ENCODE measurements at regions not wholly inside any gene's neighbourhood (a gene's known extent, or its start where the extent isn't known, plus 50 kb on each side); places are given as distances from the start of the nearest gene placed in this dataset.
A peak's percentile ranks its signal among the peaks of the same experiment; 100 is the strongest.

DNA sequence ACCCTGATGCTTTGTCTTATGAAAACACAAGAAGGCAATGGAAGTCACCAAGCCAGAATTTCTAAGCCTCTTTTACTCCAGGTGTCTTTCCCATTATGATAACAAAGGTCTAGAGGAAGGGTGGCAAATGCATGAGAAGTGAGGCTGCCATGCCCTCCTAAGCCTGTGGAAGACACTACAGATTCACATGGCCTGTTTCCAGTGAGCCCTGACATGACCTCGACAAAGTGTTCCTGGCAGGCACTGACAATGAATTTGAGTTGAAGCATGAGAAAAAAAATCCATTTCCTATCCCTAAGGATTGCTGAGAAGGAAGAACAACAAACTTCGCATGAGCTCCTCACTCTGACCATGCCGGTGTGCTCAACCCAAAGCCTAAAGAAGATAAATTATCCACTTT lies 268.0 kb downstream of the HTR7 start:
- Histone ChIP-seq H3K4ac (ENCODE audit: low read length) (no peak overlapping the region), H3K9me3 (replicated peaks in 1 of 2; ENCODE audit: control insufficient read depth in 2 of 2, insufficient read depth in 1 of 2, low read depth in 1 of 2, low read length in 2 of 2) (no peaks in the 10 kb centered on the region), H2AFZ (ENCODE audit: low read length) (no peak overlapping the region), H3K4me1 (ENCODE audit: control insufficient read depth in 2 of 2, insufficient read depth in 1 of 2, low read depth in 1 of 2, low read length in 2 of 2) (peaks cover 0 to 1% of the 10 kb centered on the region in 2 donors), H4K91ac (ENCODE audit: low read depth, low read length, poor library complexity) (no peak overlapping the region), H2BK5ac (ENCODE audit: low read length) (no peak overlapping the region), H3K36me3 (replicated peaks in 1 of 2; ENCODE audit: control insufficient read depth in 2 of 2, insufficient read depth in 2 of 2, low read length in 2 of 2) (no peaks in the 10 kb centered on the region), H3K23ac (ENCODE audit: low read depth, low read length, poor library complexity) (no peak overlapping the region), H3K27me3 (ENCODE audit: control insufficient read depth in 3 of 3, insufficient read depth in 3 of 3, low read depth in 1 of 3, low read length in 3 of 3) (no peaks in the 10 kb centered on the region), H2BK12ac (ENCODE audit: low read length) (no peak overlapping the region), H4K8ac (ENCODE audit: low read depth, low read length) (no peak overlapping the region), H3K4me2 (ENCODE audit: insufficient read depth, low read length, poor library complexity, severe bottlenecking) (no peak overlapping the region), H3K9ac (ENCODE audit: low read depth, low read length, poor library complexity) (no peak overlapping the region), H3K27ac (replicated peaks; ENCODE audit: low read length) (no peak overlapping the region), H2BK120ac (ENCODE audit: low read depth, low read length) (no peak overlapping the region), H2AK5ac (ENCODE audit: low read depth, low read length) (no peak overlapping the region), H3K18ac (ENCODE audit: low read length) (no peak overlapping the region), H2BK15ac (ENCODE audit: low read length) (no peak overlapping the region), H3K4me3 (ENCODE audit: low read length in 2 of 2) (no peak overlapping the region), H3K79me1 (ENCODE audit: low read depth, low read length) (no peaks in the 10 kb centered on the region), H3K14ac (ENCODE audit: low read length) (no peak overlapping the region)
- WGBS, 2 donors (ENCODE audit: extremely low coverage in 2 of 2, insufficient read length in 2 of 2, insufficient replicate concordance in 1 of 2), result no CpG with 5 or more reads among the region's 3 CpGs
- DNase-seq (ENCODE audit: low spot score), result no peak

GRCh38 chr10:90591629-90592028 lies 266.2 kb downstream of the HTR7 start:
- Histone ChIP-seq H2BK120ac (ENCODE audit: low read depth, low read length) (no peak overlapping the region), H3K4ac (ENCODE audit: low read length) (no peak overlapping the region), H3K27ac (replicated peaks; ENCODE audit: low read length) (no peak overlapping the region), H3K14ac (ENCODE audit: low read length) (no peak overlapping the region), H3K4me2 (ENCODE audit: insufficient read depth, low read length, poor library complexity, severe bottlenecking) (no peak overlapping the region), H3K9ac (ENCODE audit: low read depth, low read length, poor library complexity) (no peak overlapping the region), H4K8ac (ENCODE audit: low read depth, low read length) (no peak overlapping the region), H4K91ac (ENCODE audit: low read depth, low read length, poor library complexity) (no peak overlapping the region), H3K23ac (ENCODE audit: low read depth, low read length, poor library complexity) (no peak overlapping the region), H2BK15ac (ENCODE audit: low read length) (no peak overlapping the region), H3K4me1 (ENCODE audit: control insufficient read depth in 2 of 2, insufficient read depth in 1 of 2, low read depth in 1 of 2, low read length in 2 of 2) (peaks cover 0 to 1% of the 10 kb centered on the region in 2 donors), H3K79me1 (ENCODE audit: low read depth, low read length) (no peaks in the 10 kb centered on the region), H3K36me3 (replicated peaks in 1 of 2; ENCODE audit: control insufficient read depth in 2 of 2, insufficient read depth in 2 of 2, low read length in 2 of 2) (no peaks in the 10 kb centered on the region), H2AFZ (ENCODE audit: low read length) (no peak overlapping the region), H3K9me3 (replicated peaks in 1 of 2; ENCODE audit: control insufficient read depth in 2 of 2, insufficient read depth in 1 of 2, low read depth in 1 of 2, low read length in 2 of 2) (no peaks in the 10 kb centered on the region), H2AK5ac (ENCODE audit: low read depth, low read length) (no peak overlapping the region), H3K4me3 (ENCODE audit: low read length in 2 of 2) (no peak overlapping the region), H3K18ac (ENCODE audit: low read length) (no peak overlapping the region), H2BK5ac (ENCODE audit: low read length) (no peak overlapping the region), H2BK12ac (ENCODE audit: low read length) (no peak overlapping the region), H3K27me3 (ENCODE audit: control insufficient read depth in 3 of 3, insufficient read depth in 3 of 3, low read depth in 1 of 3, low read length in 3 of 3) (no peaks in the 10 kb centered on the region)
- no CpG with 5 or more reads among the region's 3 CpGs for WGBS, 2 donors (ENCODE audit: extremely low coverage in 2 of 2, insufficient read length in 2 of 2, insufficient replicate concordance in 1 of 2)
- no peak for DNase-seq (ENCODE audit: low spot score)

- Histone ChIP-seq H2BK12ac (ENCODE audit: low read length) (no peak overlapping the region), H3K4me3 (ENCODE audit: low read length in 2 of 2) (no peak overlapping the region), H3K9me3 (replicated peaks in 1 of 2; ENCODE audit: control insufficient read depth in 2 of 2, insufficient read depth in 1 of 2, low read depth in 1 of 2, low read length in 2 of 2) (no peaks in the 10 kb centered on the region), H3K4me2 (ENCODE audit: insufficient read depth, low read length, poor library complexity, severe bottlenecking) (no peak overlapping the region), H3K9ac (ENCODE audit: low read depth, low read length, poor library complexity) (no peak overlapping the region), H4K8ac (ENCODE audit: low read depth, low read length) (no peak overlapping the region), H3K4me1 (ENCODE audit: control insufficient read depth in 2 of 2, insufficient read depth in 1 of 2, low read depth in 1 of 2, low read length in 2 of 2) (peaks cover 0 to 1% of the 10 kb centered on the region in 2 donors), H3K36me3 (replicated peaks in 1 of 2; ENCODE audit: control insufficient read depth in 2 of 2, insufficient read depth in 2 of 2, low read length in 2 of 2) (no peaks in the 10 kb centered on the region), H4K91ac (ENCODE audit: low read depth, low read length, poor library complexity) (no peak overlapping the region), H2BK15ac (ENCODE audit: low read length) (no peak overlapping the region), H2AK5ac (ENCODE audit: low read depth, low read length) (no peak overlapping the region), H3K4ac (ENCODE audit: low read length) (no peak overlapping the region), H2BK120ac (ENCODE audit: low read depth, low read length) (no peak overlapping the region), H3K79me1 (ENCODE audit: low read depth, low read length) (no peaks in the 10 kb centered on the region), H3K27me3 (ENCODE audit: control insufficient read depth in 3 of 3, insufficient read depth in 3 of 3, low read depth in 1 of 3, low read length in 3 of 3) (no peaks in the 10 kb centered on the region), H3K27ac (replicated peaks; ENCODE audit: low read length) (no peak overlapping the region), H2AFZ (ENCODE audit: low read length) (no peak overlapping the region), H3K14ac (ENCODE audit: low read length) (no peak overlapping the region), H3K23ac (ENCODE audit: low read depth, low read length, poor library complexity) (no peak overlapping the region), H3K18ac (ENCODE audit: low read length) (no peak overlapping the region), H2BK5ac (ENCODE audit: low read length) (no peak overlapping the region)
- peak; percentile 43 for DNase-seq (ENCODE audit: low spot score)
- WGBS, 2 donors (ENCODE audit: extremely low coverage in 2 of 2, insufficient read length in 2 of 2, insufficient replicate concordance in 1 of 2), result no CpG with 5 or more reads among the region's 3 CpGs
Measured at GRCh38 chr10:90592638-90593302, 265.1 kb downstream of the HTR7 start.

DNA sequence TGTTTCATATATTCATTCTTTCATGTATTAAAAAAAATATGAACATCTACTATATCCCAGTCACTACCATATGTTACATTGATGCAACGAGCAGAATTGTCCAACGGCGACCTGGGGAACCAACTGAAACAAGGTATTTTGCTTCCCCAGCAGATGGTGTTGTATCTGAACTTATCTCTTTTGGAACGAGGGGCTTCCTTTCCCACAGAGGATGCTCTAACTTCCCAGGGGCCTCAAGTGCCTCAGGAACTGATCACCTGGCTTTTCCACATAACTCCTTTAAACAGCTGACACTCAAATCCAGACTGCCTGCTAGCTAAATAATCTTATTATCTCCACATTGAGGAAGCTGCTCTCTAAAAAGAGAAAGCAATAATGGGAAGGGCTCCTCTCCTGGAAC lies 259.3 kb downstream of the HTR7 start:
- H2BK15ac ChIP-seq (ENCODE audit: low read length), result no peak overlapping the region
- WGBS, 2 donors (ENCODE audit: extremely low coverage in 2 of 2, insufficient read length in 2 of 2, insufficient replicate concordance in 1 of 2), result no CpG with 5 or more reads among the region's 4 CpGs

More for the DNA sequence above, 259.3 kb downstream of the HTR7 start:
- no peak overlapping the region for H3K4me2 ChIP-seq (ENCODE audit: insufficient read depth, low read length, poor library complexity, severe bottlenecking)
- no peak overlapping the region for H3K4me3 ChIP-seq (ENCODE audit: low read length in 2 of 2)
- H2BK12ac ChIP-seq (ENCODE audit: low read length), result no peak overlapping the region
- H3K36me3 ChIP-seq (replicated peaks in 1 of 2; ENCODE audit: control insufficient read depth in 2 of 2, insufficient read depth in 2 of 2, low read length in 2 of 2), result no peaks in the 10 kb centered on the region
- H4K91ac ChIP-seq (ENCODE audit: low read depth, low read length, poor library complexity), result no peak overlapping the region
- H3K9me3 ChIP-seq (replicated peaks in 1 of 2; ENCODE audit: control insufficient read depth in 2 of 2, insufficient read depth in 1 of 2, low read depth in 1 of 2, low read length in 2 of 2), result no peaks in the 10 kb centered on the region
- H3K23ac ChIP-seq (ENCODE audit: low read depth, low read length, poor library complexity), result no peak overlapping the region
- H3K79me1 ChIP-seq (ENCODE audit: low read depth, low read length), result no peaks in the 10 kb centered on the region
- H3K27ac ChIP-seq (replicated peaks; ENCODE audit: low read length), result no peak overlapping the region
- H3K14ac ChIP-seq (ENCODE audit: low read length), result no peak overlapping the region
- H3K18ac ChIP-seq (ENCODE audit: low read length), result no peak overlapping the region
- DNase-seq (ENCODE audit: low spot score), result no peak
- H2AK5ac ChIP-seq (ENCODE audit: low read depth, low read length), result no peak overlapping the region
- H3K4me1 ChIP-seq (ENCODE audit: control insufficient read depth in 2 of 2, insufficient read depth in 1 of 2, low read depth in 1 of 2, low read length in 2 of 2), result no peaks in the 10 kb centered on the region
- H2BK120ac ChIP-seq (ENCODE audit: low read depth, low read length), result no peak overlapping the region
- H2BK5ac ChIP-seq (ENCODE audit: low read length), result no peak overlapping the region
- H2AFZ ChIP-seq (ENCODE audit: low read length), result no peak overlapping the region
- H3K4ac ChIP-seq (ENCODE audit: low read length), result no peak overlapping the region
- H3K27me3 ChIP-seq (ENCODE audit: control insufficient read depth in 3 of 3, insufficient read depth in 3 of 3, low read depth in 1 of 3, low read length in 3 of 3), result no peaks in the 10 kb centered on the region
- H3K9ac ChIP-seq (ENCODE audit: low read depth, low read length, poor library complexity), result no peak overlapping the region
- no peak overlapping the region for H4K8ac ChIP-seq (ENCODE audit: low read depth, low read length)

All from neuronal stem cell (in vitro differentiated cells).